ENCODE measurements at regions not wholly inside any gene's neighbourhood (a gene's known extent, or its start where the extent isn't known, plus 50 kb on each side); places are given as distances from the start of the nearest gene placed in this dataset.

DNA sequence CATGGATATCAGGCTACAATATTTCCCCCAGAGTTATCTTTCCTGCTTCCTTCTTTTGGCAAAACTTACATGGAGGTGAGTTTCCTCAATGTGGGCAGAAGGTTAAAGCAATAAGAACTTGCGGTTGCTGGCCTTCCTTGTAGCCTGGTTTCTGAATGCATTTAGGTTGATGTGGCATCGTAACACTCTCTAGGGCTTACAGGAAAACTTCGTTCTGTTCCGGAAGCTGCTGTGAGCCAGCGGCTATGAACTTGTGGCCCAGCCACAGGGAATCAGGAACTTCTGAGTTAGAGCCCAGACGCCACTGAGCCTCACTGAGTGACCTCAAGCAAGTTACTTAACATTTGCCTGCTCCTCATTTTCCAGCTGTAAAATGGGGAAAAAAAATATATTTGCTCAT is 623.4 kb upstream of the ADAMTS5 start:
- TF ChIP-seq, protein P1, sequence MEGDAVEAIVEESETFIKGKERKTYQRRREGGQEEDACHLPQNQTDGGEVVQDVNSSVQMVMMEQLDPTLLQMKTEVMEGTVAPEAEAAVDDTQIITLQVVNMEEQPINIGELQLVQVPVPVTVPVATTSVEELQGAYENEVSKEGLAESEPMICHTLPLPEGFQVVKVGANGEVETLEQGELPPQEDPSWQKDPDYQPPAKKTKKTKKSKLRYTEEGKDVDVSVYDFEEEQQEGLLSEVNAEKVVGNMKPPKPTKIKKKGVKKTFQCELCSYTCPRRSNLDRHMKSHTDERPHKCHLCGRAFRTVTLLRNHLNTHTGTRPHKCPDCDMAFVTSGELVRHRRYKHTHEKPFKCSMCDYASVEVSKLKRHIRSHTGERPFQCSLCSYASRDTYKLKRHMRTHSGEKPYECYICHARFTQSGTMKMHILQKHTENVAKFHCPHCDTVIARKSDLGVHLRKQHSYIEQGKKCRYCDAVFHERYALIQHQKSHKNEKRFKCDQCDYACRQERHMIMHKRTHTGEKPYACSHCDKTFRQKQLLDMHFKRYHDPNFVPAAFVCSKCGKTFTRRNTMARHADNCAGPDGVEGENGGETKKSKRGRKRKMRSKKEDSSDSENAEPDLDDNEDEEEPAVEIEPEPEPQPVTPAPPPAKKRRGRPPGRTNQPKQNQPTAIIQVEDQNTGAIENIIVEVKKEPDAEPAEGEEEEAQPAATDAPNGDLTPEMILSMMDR (conservative IDR thresholded peaks at IDR 0.05), result no peak
- TF ChIP-seq ZFX (IDR thresholded peaks at IDR 0.05), result no peak
